HG02798 (cell line): ENCODE measurements at regions not wholly inside any gene's neighbourhood (a gene's known extent, or its start where the extent isn't known, plus 50 kb on each side); places are given as distances from the start of the nearest gene placed in this dataset.
A peak's percentile ranks its signal among the peaks of the same experiment; 100 is the strongest.
"Not testable (repeated sequence)": the region's sequence is repeated elsewhere in the genome, so short reads cannot be mapped to it uniquely, and the experiment has no call there.

ENCODE experiments used
- ATAC-seq: cut with Tn5 transposase; IDR thresholded peaks from one replicate; pipeline ENCODE4 v1.9.1; 2021; ENCODE audit warnings: mild to moderate bottlenecking; ENCODE audit not compliant: unreplicated experiment, poor library complexity

DNA sequence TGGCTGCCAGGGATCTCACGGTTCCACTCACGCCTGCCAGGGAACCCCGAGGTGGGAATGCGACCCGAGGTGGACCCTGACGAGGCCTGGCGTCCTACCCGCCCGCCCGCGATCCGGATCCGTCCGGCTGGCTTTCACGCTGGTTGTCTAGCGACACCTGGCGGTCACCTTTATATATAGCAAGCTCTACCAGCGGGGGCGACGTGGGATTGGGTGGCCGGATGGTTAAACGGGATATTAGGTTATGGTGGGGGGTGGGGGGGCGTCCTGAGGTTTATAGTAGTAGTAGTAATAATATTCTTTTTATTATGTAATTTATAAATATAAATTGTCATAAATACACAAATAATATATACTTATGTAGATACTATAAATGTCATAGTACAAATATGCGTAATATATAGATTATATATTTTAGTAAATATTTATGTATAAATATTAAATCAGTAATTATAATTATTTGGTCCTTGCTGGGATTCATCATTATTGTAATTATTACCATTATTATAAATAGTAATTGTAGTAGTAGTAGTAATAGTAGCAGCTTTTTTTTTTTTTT lies 136.9 kb downstream of the KCNJ12 start:
- ATAC-seq: peak; percentile 69

DNA sequence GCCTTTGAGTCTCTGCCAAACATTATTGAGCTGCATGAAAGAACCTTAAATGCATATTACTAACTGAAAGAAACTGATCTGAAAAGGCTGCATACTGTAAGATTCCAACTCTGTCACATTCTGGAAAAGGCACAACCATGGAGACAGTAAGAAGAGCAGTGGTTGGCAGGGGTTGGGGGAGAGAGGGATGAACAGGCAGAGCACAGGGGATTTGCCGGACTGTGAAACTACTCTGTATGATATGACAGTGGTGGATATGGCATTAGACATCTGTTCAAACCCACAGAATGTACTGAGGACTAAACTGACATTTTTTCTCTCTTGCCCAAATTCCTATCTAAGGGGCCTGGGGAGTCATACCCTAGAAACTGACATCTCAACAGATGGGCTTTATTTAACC lies 138.4 kb downstream of the KCNJ12 start:
- not testable (repeated sequence) for ATAC-seq

DNA sequence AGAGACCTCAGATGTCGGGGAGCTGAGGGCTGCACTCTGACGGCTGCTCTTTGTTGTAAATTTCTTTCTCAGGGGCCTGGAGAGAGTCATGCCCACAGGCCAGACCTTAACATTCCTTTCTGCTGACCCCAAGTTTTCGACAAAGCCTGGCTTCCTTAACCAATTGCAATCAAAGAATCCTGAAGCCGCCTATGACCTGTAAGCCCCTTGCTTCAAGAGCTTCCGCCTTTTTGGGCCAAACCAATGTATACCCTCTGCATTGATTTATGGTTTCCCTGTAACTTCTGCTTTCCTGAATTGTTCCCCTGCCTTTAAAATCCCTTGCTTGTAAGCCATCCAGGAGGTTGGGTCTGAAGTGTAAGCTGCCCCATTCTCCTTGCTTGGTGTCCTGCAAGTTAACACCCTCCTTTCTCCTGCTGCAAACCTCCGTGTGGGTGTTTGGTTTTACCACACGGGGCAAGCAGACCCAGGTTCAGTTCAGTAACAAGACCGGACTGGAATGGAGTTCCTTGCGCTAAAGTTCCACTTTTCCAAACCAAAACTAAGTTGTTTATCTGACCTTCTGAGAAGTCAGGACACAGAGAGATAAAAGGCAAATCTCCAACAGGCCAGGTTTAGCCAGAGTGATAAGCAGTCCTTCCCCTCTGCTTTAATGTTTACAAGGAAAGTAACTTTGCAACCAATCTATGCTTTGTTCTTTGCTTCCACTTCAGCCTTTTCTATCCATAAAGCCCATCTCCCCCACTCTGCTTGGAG lies 141.6 kb downstream of the KCNJ12 start:
- no peak for ATAC-seq

DNA sequence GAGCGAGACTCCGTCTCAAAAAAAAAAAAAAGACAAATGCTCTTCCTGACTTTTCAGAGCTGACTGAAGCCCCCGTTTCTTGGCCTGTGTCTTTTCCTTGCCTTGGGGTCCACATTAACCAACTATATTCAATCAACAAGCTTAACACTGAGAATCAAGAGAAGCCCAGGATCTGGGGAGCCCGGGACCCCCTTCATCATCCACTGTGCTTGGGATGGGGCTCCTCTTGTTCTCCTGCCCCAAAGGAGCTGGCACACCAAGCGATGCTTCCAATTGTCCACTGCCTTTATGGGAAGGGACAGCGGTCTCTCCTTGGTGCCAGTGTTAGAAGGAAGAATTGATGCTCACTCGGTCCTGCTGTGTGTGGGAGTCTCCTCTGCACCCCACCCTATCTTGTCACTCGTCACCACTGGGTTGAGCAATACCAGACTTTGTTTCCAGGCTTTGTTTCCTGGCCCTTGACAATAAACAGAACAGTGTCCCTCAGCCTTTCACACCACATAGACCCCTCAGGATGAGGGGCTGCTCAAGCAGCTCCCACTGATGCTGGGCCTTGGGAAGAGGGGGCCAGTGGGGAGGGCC lies 146.7 kb downstream of the KCNJ12 start:
- ATAC-seq: no peak

DNA sequence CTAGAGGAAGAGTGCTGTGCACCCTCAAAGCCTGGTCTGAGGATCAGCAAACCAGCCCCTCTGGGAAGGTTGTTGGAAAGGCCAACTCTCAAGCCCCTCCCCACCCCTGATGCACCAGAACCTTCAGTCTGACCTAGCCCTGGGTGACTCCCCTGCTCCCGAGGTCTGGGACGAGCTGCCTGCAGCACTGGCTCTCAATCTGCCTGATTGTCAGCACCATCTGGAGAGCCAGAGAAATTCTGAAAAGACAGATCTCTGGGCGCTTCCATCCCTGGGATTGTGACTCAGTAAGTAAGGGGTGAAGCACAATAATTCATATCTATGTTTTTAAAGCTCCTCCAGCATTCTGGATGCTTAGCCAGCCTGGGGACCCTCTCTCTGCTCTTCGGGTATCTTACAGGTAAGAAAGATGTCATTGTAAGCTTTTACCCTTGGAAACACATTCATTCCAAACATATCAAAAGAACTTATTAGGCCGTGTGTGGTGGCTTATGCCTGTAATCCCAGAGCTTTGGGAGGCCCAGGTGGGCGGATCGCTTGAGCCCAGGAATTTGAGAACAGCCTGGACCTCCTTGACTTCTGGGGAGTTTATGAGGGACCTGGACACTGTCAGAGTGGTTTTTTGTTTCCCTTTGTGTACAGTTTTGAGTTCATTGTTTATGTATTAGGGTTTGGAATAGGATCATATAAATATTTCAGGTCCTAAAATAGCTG lies 147.5 kb downstream of the KCNJ12 start:
- ATAC-seq: no peak

DNA sequence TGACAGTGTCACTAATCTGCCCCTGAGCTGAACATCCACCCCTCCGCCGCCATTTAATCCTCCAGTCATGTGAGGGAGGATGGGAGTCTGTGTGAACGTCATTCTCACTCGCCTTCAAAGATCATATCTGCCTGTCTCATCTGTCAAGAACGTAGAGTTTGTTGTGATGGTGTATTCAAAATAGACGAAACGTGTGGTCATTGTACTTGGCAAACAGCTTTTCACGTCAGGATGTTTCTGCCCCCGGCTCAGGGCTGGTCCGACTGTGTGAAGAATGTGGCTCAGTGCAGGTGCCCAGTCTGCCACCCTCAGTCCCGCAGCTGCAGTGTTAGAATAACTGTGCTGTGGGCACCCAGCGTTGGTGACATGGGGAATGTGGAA lies 148.0 kb downstream of the KCNJ12 start:
- ATAC-seq: no peak

DNA sequence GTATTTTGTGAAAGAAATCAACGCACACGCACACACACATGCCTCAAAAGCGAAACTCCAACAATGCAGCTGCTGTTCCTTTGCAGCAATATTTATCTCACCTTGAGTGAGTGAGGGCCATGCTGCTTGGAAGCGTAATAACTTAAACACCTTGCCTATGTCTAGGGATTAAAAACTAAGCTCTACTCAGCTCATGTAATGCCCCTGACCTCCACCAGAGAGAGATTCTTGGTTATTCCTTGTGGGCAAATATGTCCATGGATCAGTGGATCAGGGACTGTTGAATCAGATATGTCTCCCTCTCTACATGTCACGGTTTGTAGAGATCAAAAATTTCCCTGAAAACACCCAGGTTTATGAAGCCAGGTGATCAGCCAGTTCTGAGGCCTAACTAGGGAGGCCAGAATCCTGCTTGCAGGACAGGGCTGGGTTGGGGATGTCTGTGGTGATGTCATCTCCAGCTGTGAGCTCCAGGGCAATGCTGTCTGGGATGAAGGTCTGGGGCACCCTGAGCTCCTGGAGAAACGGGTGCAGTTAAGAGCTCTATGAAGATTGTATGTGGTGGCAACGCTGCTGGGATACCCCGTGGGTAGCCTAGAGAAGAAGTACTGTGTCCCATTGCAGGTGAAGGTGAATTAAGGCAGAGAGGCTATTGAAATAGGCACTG lies 149.4 kb downstream of the KCNJ12 start:
- ATAC-seq: no peak

DNA sequence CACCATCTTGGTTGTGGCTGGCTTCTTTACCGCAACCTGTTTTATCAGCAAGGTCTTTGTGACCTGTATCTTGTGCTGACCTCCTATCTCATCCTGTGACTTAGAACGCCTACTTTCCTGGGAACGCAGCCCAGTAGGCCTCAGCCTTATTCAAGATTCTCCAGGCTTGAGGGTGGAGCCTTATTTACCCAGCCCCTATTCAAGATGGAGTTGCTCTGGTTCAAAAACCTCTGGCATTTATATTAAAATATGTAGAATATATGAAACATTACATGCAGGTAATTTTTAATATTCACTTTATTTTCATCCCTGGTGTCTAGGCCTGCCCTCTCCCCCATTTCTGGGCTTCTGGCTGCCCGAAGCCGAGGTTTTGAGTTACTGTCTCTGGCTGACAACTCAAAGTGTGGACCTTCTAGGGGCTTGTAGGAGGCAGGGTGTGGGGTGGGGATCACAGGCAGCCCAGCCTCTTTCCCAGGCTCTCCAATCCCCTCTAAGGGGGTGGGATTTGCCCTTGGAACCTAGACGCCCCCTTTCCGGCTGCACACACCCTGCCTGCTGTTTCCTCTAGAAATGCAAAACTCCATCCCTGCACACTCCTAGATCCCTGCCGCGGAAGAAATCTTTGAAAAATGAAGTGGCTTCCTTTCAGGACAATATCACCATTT lies 152.0 kb downstream of the KCNJ12 start:
- no peak for ATAC-seq

DNA sequence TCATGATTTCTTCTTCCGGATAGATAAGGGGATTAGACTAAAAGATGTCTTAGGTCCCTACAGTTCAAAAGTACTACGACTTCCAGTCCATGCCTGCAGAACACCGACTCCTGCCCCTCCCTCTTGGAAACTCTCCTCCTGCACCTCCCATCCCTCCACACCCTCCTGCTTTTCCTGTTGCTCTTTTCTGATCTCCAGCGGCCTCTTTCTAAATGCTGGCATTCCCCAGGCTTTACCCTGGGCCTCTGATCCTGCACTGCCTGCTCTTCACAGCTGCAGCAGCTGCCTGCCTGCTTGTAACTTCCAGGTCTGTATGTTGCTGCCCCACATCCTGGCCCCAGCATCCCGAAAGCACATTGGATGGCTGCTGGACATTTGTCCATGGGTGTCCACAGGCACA lies 154.2 kb downstream of the KCNJ12 start:
- ATAC-seq: no peak

DNA sequence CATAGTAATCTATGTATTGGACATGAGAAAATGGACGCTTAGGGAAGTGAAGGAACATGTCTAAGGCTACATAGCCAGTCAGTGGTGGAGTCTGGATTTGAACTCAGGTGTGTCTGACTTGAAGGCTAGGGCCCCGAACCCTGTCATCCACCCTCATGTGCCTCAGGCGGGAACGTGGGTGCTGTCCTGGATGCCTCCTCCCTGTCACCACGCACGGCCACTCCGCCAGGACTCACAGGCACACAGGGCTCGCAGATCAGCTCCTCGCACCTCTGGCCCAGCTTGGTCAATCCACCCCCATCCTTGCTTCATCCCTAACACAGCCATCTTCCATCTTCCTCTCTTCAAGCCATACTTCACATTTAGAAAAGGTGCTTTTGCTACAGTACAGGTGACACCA lies 154.7 kb downstream of the KCNJ12 start:
- no peak for ATAC-seq

DNA sequence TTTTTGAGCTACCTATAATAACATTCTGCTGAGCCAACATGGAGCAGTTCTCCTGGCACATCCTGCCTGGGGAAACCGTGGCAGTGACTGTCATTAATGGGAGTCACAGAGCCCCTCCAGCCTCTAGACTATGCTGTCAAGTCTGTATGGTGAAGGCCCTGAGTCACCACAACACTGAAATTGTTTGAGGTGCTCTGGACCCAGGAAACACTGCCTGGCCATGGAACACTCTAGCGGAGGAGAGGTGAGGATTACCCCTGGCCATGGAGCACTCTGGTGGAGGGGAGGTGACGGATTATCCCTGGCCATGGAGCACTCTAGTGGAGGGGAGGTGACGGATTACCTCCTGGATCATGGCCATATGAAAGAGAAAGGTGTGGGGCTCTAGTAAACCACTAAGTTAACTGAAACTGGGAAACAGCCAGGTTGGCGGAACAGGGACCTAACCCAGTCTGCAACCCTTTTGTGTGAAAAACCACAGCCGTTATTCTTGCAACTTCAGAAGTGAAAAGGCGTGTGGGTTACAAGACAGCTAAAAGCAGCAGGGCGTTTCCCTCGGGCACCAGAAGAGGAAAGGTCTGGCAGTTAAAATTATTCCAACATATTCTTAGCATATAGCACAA lies 156.7 kb downstream of the KCNJ12 start:
- ATAC-seq: no peak

DNA sequence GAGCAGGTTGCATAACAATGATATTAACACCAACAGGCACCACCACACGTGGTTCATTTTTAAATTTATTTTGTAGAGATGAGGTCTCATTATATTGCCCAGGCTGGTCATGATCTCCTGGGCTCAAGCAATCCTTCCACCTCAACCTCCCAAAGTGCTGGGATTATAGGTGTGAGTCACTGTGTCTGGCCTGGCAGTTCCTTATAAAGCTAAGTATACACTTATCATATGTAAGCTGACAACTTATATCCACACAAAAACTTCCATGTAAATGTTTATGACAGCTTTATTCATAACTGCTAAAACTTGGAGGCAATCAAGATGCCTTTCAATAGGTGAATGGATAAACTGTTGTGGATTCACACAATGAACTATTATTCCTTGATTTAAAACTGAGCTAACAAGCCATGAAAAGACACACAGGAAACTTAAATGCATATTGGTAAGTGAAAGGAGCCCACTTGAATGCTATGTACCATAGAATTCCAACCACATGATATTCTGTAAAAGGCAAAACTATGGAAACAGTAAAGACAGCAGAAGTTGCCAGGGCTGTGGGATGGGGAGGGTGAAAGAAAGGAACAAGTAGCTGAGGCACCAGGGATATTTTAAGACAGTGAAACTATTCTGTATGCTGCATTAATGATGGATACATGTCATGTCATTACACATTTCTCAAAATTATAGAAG lies 156.5 kb upstream of the KCNJ18 start:
- ATAC-seq: no peak

DNA sequence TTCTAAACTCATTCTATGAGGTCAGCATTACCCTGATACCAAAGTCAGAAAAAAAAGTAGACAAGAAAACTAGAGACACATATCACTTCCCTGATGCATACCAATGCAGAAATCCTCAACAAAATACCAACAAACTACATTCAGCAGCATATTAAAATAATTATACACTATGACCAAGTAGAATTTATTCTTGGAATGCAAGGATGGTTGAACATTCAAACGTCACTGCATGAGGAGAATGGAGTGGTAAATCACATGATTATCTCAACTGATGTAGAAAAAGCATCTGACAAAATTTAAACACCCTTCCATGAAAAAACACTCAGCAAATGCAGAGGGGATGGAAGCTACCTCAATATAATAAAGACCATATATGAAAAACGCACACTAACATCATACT lies 155.0 kb upstream of the KCNJ18 start:
- ATAC-seq: no peak

DNA sequence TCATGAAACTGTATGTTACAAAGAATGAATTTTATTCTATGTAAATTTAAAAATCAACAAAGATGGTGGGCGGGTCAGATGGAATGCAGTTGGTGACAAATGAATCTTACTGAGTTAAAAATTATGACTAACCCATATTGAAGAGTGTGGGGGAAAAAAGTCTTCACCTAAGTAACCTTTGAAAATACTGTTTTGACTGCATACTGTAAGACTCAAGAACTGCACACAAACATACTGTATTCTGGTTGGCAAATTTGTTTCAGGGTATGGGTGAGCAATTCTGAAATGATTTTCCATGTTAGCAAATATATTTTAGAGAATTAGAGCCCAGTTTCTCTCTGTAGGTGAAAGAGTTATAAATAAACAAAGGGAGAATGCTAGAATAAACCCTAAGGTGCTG lies 153.7 kb upstream of the KCNJ18 start:
- no peak for ATAC-seq

DNA sequence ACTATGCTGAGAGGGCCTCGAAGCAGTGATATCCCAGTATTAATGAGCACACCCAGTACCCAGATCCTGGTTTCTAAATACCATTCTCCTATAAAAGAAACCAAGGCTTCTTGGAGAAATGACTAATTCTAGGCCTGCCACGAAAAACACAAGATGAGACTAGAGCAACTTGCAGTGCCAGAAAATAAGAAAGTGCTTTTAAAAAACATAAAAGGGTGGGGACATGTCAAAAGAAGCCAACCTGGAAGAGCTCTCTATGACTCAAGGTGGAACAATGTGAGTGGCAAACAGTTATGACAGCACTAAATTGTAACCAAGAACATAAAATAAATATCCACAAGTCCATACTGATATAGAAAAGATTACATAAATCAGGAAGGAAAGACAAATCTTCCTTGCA lies 153.2 kb upstream of the KCNJ18 start:
- no peak for ATAC-seq

DNA sequence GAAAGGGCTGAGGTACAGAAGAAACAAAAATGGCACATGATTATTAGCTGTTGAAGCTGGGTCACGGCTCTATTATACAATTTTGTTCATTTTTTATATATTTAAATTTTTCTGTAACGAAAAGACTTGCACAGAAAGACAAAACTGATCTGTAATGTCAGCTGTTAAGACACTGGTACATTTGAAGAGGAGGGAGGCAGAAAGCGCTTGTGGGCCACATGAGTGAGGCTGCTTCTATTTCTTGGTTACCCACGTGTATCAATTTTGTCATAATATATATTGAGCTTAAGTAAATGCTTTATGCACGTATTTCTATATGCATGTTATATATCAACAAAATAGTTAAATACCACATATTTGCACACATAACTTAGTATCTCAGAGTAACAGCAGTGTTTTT lies 151.8 kb upstream of the KCNJ18 start:
- ATAC-seq: no peak

DNA sequence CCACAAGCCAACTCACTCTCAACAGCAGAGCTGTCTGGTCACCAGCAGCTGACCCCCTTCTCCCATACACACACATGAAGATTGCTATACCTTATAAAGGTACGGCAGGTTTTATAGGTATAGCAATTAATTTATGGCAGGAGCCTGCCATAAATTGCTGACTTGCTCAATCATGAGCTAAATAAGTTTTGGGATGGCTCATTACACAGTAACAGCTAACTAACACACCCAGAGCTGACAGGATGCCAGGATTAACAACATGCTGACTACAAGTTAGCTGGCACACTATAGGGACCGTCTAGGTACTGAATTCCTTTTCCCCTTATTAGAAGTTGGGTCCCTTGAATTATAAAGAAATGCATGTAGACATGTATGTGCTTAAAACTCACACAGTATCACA lies 150.3 kb upstream of the KCNJ18 start:
- ATAC-seq: no peak

DNA sequence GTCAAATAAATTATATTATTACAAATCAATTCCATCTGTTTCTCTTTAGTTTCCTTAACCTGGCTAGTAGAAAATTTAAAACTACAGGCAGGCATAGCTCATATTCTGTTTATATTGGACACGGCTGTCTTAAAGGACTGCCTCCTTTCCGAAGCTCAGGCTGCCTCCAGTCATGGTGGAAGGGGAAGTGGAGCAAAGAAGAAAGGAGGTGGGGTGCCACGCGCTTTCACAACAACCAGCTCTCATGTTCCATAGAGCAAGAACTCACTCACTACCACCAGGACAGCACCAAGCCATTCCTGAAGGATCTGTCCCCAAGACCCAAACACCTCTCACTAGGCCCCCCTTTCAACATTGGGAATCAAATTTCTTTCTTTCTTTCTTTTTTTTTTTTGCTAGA lies 149.3 kb upstream of the KCNJ18 start:
- ATAC-seq: no peak

DNA sequence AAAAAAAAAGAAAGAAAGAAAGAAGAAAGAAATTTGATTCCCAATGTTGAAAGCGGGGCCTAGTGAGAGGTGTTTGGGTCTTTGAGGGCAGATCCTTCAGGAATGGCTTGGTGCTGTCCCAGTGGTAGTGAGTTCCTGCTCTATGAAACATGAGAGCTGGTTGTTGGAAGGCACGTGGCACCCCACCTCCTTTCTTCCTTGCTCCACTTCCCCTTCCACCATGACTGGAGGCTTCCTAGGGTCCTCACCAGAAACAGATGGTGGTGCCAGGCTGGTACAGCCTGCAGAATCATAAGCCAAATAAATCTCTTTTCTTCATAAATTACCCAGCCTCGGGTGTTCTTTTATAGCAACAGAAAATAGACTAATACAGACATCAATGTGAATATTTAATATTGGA lies 147.3 kb upstream of the KCNJ18 start:
- no peak for ATAC-seq
